B cell (primary cell): ENCODE measurements at regions not wholly inside any gene's neighbourhood (a gene's known extent, or its start where the extent isn't known, plus 50 kb on each side); places are given as distances from the start of the nearest gene placed in this dataset.

Experiments
- CTCF ChIP-seq: fragments of 200-600 bp; IDR thresholded peaks from one replicate; pipeline ENCODE4 v1.8.0; 2022; ENCODE audit warnings: antibody characterized with exemption, mild to moderate bottlenecking
- EZH2 ChIP-seq: IDR thresholded peaks from 2 replicates; pipeline ENCODE4 v1.6.1; 2012; ENCODE audit warnings: borderline replicate concordance, low read depth, mild to moderate bottlenecking, moderate library complexity, low read length; ENCODE audit not compliant: insufficient read depth, poor library complexity, severe bottlenecking

- TF ChIP-seq CTCF, result no peak
- TF ChIP-seq EZH2, result no peak
Observed at GRCh38 chr10:23499372-23500132, 60.7 kb downstream of the OTUD1 start.
